Esophagus muscularis mucosa (tissue), 4 donors: ENCODE measurements at regions not wholly inside any gene's neighbourhood (a gene's known extent, or its start where the extent isn't known, plus 50 kb on each side); places are given as distances from the start of the nearest gene placed in this dataset.

ENCODE experiments used
- DNase-seq: peaks from one replicate; pipeline ENCODE4 v3.0.0-alpha.2; 2017; ENCODE audit errors: extremely low spot score
- H3K27ac ChIP-seq, 4 donors: fragments of 200-600 bp; sonication (generic); replicated peaks in 1 of 4; 1 replicate in 3 of 4; 2 replicates in 1 of 4; pipeline ENCODE4 v1.5.1; 2016 to 2019; ENCODE audit warnings: mild to moderate bottlenecking in 1 of 4
- H3K27me3 ChIP-seq, 4 donors: fragments of 200-600 bp; sonication (generic); one replicate each; pipeline versions ENCODE4 v1.5.1 to v1.6.0; 2016 to 2019
- H3K36me3 ChIP-seq, 4 donors: fragments of 200-600 bp; sonication (generic); one replicate each; pipeline ENCODE4 v1.5.1; 2016 to 2019
- H3K4me1 ChIP-seq, 4 donors: fragments of 200-600 bp; sonication (generic); one replicate each; pipeline ENCODE4 v1.5.1; 2016 to 2019
- H3K4me3 ChIP-seq, 4 donors: fragments of 200-600 bp; sonication (generic); 1 replicate in 2 of 4; 2 replicates in 2 of 4; pipeline ENCODE4 v1.5.1; 2016 to 2019; ENCODE audit warnings: mild to moderate bottlenecking in 4 of 4, moderate library complexity in 1 of 4
- H3K9me3 ChIP-seq, 4 donors: fragments of 200-600 bp; sonication (generic); 1 replicate in 3 of 4; 2 replicates in 1 of 4; pipeline ENCODE4 v1.5.1; 2016 to 2019
- EP300 ChIP-seq: sonication (generic); formaldehyde crosslinking; IDR thresholded peaks from one replicate; pipeline ENCODE4 v1.6.1; 2017; ENCODE audit warnings: antibody characterized with exemption
- POLR2A ChIP-seq: fragments of 450-650 bp; IDR thresholded peaks from one replicate; pipeline ENCODE4 v1.6.1; 2017; ENCODE audit warnings: antibody characterized with exemption, moderate library complexity, mild to moderate bottlenecking, low read depth
- POLR2AphosphoS5 ChIP-seq, 2 donors: sonication (generic); formaldehyde crosslinking; IDR thresholded peaks; one replicate each; pipeline ENCODE4 v1.6.1; 2017; ENCODE audit warnings: antibody characterized with exemption in 2 of 2
- WGBS: methylation state at CpG from one replicate; pipeline ENCODE4 v1.1.5; 2018; 5-methylcytosine and 5-hydroxymethylcytosine counted together
- intact Hi-C: fragments of 100-400 bp; cut with DNase I; formaldehyde crosslinking; loops from one replicate; pipeline ENCODE4 v1.15.1; 2023
- TF ChIP-seq, protein P1 (sequence below), 3 experiments: fragments of 200-600 bp in 2 of 3; fragments of 450-650 bp in 1 of 3; sonication (generic) in 2 of 3; IDR thresholded peaks; one replicate each; pipeline ENCODE4 v1.5.1; 2017 to 2019; ENCODE audit warnings: antibody characterized with exemption in 3 of 3, mild to moderate bottlenecking in 2 of 3, moderate library complexity in 1 of 3

- TF ChIP-seq POLR2AphosphoS5 (IDR thresholded peaks at IDR 0.05) (no peak), EP300 (no peak), POLR2A (no peak)
- TF ChIP-seq, protein P1, sequence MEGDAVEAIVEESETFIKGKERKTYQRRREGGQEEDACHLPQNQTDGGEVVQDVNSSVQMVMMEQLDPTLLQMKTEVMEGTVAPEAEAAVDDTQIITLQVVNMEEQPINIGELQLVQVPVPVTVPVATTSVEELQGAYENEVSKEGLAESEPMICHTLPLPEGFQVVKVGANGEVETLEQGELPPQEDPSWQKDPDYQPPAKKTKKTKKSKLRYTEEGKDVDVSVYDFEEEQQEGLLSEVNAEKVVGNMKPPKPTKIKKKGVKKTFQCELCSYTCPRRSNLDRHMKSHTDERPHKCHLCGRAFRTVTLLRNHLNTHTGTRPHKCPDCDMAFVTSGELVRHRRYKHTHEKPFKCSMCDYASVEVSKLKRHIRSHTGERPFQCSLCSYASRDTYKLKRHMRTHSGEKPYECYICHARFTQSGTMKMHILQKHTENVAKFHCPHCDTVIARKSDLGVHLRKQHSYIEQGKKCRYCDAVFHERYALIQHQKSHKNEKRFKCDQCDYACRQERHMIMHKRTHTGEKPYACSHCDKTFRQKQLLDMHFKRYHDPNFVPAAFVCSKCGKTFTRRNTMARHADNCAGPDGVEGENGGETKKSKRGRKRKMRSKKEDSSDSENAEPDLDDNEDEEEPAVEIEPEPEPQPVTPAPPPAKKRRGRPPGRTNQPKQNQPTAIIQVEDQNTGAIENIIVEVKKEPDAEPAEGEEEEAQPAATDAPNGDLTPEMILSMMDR (IDR thresholded peaks at IDR 0.05) = no peak
- Histone ChIP-seq H3K9me3 (no peaks in the 10 kb centered on the region), H3K4me1 (no peaks in the 10 kb centered on the region), H3K4me3 (no peak overlapping the region), H3K27me3 (no peaks in the 10 kb centered on the region), H3K36me3 (no peaks in the 10 kb centered on the region), H3K27ac (no peak overlapping the region)
- no peak for DNase-seq
- intact Hi-C loops = no loop called here
- WGBS = 86% methylated on average over 13 of the region's 13 CpGs
Observed at GRCh38 chr5:171534043-171534895, 114.8 kb downstream of the FGF18 start.

- Histone ChIP-seq H3K9me3 (no peaks in the 10 kb centered on the region), H3K27ac (no peak overlapping the region), H3K4me1 (no peaks in the 10 kb centered on the region), H3K4me3 (no peak overlapping the region), H3K27me3 (peaks cover 0 to 4% (median 0%) of the 10 kb centered on the region in 4 donors), H3K36me3 (no peaks in the 10 kb centered on the region)
- TF ChIP-seq EP300 (no peak), POLR2A (no peak), POLR2AphosphoS5 (IDR thresholded peaks at IDR 0.05) (no peak)
- TF ChIP-seq, protein P1 (IDR thresholded peaks at IDR 0.05) = no peak
- intact Hi-C loops = no loop called here
- no peak for DNase-seq
- WGBS = 88% methylated on average over 1 of the region's 1 CpG
Observed at GRCh38 chr5:171535162-171535561, 115.7 kb downstream of the FGF18 start.

DNA sequence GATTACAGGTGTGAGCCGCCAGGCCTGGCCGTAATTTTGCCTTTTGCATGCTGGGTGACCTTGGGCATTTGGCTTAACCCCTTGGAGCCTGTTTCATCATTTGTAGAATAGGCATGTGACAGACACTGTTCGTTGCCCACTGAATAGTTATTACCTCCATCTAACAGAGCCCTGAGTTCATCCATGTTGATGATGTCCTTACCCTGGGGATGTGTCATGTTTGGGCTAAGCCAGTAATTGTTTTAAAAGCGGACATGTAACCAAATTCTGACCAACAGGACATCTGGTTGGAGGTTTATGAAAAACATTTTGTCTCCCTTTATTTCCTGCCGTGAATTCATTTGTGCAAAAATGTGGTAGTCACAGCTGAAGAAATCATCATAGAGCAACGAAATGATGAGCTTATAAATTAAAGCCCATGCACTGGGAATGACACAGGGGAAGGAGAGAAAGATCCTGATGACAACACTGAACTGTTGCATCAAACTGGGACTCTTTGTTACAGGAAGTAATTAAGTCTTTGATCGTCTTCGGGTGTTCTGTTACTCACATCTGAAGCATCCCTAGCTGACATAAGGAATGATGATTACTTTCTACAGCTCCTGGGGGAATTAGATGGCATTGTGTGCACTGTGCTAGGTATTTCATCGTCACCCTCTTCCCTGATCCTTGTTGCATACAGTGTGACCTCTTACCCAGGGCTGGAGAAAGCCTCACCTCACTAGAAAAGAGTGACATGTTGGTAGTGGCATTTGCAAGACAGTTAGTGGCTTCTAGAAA lies 117.8 kb downstream of the FGF18 start:
- WGBS = 84% methylated on average over 9 of the region's 9 CpGs
- Histone ChIP-seq H3K36me3 (no peaks in the 10 kb centered on the region), H3K4me3 (no peak overlapping the region), H3K4me1 (no peaks in the 10 kb centered on the region), H3K27ac (no peak overlapping the region), H3K9me3 (no peaks in the 10 kb centered on the region), H3K27me3 (peaks cover 0 to 20% (median 0%) of the 10 kb centered on the region in 4 donors)
- intact Hi-C loops = no loop called here
- no peak for DNase-seq
- TF ChIP-seq POLR2AphosphoS5 (IDR thresholded peaks at IDR 0.05) (no peak), POLR2A (no peak), EP300 (no peak)
- TF ChIP-seq, protein P1 (IDR thresholded peaks at IDR 0.05) = no peak

DNA sequence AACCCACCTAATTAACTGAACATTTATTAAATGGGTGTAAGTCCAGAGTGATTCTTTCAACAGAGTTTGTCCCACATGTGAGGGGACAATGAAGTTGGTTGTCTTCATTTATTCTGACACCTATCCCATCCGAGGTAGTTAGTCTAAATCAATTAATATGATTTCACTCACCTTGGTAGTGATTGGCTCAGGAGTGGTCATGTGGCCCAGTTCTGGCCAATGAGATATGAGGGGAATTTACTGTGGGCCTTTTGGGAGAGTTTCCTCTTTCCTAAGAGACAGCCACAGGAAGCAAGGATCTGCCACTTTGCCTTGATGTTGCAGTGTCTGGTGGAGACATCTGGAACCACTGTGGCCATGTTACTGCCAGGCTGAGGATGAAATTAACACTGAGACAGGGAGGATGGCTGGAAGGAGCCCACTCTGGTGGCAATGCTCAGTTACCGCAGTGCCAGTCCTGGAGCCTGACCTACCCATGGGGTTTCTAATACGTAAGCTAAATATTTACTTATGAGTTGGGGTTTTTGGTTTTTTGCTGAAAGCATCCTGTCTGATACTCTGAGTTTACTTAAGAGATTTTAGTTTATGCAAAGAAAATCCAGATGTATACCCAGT lies 118.6 kb downstream of the FGF18 start:
- WGBS = 84% methylated on average over 3 of the region's 3 CpGs
- Histone ChIP-seq H3K27me3 (peaks cover 0 to 20% (median 0%) of the 10 kb centered on the region in 4 donors), H3K27ac (no peak overlapping the region), H3K9me3 (no peaks in the 10 kb centered on the region), H3K4me1 (peaks cover 0 to 2% (median 0%) of the 10 kb centered on the region in 4 donors), H3K36me3 (no peaks in the 10 kb centered on the region), H3K4me3 (no peak overlapping the region)
- no peak for DNase-seq
- intact Hi-C loops = no loop called here
- TF ChIP-seq POLR2AphosphoS5 (IDR thresholded peaks at IDR 0.05) = no peak
- TF ChIP-seq POLR2A = no peak
- TF ChIP-seq EP300 = no peak
- TF ChIP-seq, protein P1 (IDR thresholded peaks at IDR 0.05) = no peak
